Stimulated activated CD8-positive, alpha-beta memory T cell treated with anti-CD3 and anti-CD28 coated beads, Interleukin-4, amount 100 ng/mL, for 48 hours (primary cell): ENCODE measurements at regions not wholly inside any gene's neighbourhood (a gene's known extent, or its start where the extent isn't known, plus 50 kb on each side); places are given as distances from the start of the nearest gene placed in this dataset.

ENCODE experiments used
- DNase-seq: peaks from one replicate; pipeline ENCODE4 v3.0.0-alpha.2; 2020

DNA sequence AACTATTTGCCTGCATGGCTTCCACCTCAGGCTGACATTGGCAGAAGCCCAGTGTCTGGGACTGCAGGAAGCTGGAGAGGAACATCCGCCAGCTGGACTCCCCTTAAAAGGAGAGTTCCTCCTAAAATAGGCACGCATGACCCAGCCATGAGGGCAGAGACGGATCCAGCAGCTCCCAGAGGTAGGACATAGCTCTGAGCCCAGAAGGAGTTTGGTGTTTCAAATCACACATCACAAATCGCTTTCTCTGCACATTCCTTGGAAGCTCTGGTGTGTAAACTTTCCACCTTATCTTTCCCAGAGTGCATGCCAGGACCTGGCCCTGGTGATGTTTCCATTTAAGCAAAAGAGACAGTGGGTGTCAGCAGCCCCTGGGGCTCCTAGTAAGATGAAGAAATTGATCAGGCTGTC, 231.1 kb upstream of the CDH5 start:
- DNase-seq, result no peak

DNA sequence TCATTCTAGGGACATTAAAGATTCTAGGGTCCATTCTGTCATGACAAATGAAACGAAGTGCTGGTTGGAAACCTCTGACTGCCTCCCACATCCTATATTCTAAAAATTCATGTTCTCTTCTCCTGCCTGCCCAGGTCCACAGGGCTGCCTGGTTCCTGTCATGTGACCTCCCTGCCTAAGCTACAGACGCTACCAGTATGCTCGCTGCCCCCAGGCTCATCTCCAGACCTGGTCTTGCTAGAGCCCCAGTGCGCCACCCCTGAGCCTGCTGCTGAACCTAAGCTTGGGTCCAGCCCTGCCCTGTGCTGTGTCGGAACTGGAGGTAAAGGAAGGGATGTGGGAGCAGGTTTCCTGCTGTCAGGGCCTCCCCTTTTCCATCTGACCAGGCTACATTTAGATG, 231.6 kb upstream of the CDH5 start:
- DNase-seq, result no peak

DNA sequence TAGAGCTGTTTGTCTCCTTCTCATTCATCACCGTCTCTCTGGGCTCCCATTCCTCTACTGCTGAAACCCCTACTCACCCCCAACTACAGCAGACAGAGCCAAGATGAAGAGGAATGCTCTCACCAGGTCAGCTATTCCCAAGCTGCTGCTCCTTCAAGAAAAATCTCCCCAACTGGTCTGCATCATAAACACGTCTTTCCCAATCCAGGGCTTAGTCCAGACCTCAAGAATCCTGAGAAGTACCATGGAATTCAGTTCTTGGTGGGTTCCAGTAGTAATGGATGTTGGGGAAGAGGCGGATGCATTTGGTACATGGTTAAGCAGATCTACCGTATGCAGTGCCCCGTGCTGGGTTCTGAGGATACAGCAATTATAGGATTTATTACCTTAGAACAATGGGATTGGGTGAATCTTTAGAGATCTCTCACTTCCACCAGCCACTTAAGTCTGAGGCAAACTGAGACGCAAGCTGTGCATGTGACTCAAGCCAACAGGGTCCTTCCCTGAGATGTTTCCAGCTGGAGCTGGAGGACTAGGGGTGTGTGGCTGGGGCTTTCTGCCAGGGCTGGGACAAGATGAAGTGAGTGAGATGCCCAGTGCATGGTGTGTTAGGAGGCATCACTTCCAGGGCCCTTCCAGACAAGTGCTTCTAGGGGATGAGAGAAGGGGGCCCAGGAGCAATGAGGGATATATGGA, 232.7 kb upstream of the CDH5 start:
- no peak for DNase-seq

DNA sequence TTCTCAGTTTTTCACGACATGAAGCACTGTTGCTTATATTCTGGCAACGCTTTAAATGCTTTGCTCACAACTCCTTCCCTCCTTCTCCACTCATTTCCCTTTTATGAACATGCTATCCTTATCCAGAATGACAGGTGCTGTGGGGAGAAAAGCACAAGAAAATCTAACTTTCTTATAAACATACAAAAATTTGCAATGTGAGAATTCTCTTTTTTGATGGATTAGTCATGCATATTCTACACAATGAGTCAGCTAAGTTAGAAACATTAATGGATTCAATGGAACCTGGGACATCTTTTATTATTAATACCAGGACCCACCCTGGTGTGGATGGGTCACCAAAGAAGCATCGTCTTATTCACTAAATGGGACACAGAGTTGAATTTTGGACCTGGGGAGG, 234.6 kb upstream of the CDH5 start:
- no peak for DNase-seq

DNA sequence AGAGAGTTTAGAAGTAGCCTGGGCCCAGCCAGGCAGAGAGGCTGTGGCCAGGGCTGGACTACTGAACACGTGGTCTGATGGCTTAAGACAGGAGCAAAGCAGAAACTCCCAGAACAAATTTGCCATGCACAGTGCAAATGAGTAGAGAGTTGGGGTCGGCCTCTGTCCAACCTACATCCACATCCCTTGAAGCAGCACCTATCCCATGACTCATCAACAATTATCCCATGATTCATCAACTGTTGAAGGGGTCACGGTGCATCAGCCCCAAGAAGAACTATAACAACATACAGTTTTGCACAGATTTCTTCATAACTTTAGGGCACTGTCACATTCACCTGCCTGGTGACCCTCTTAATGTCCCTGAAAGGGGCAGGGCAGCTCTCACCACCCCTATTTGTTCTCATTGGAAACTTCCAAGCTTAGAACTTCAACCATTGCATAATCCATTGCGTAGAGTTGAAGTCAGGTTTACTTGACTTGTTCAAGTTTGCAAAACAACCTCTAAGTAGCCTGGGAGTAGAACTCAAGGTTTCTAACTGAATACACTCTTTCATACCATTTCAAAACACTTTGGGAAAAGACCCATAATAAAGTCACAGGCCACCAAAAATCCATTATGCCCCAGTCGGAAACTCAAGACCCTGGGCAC, 235.2 kb upstream of the CDH5 start:
- DNase-seq, result no peak

DNA sequence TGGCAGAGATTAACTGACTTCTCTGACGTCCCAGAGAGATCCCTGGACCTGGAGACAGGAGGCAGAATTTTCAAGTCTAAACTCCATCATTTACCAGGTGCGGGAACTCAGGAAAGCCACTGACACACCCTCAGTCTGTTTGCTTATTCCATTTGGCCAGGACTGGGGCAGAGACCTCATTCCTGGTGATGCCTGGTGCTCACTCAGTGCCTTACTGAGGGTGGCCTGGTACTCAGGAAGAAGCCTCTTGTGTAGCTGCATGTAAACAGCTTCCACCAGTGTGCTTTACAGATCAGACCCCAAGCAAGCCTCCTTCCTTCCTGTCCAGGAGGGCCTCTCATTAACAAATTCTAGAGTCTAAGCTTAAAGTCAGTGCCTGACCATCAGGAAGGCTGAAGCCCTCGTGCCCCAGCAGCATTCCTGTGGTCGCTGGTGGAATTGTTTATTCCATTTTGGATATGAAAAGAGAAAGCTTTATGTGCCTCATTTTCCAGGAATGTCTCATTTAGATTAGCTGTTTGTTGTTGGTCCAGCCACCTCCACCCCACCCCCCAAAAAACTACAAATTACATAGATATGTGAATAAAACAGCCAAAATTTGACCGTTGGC, 236.1 kb upstream of the CDH5 start:
- DNase-seq, result no peak

DNA sequence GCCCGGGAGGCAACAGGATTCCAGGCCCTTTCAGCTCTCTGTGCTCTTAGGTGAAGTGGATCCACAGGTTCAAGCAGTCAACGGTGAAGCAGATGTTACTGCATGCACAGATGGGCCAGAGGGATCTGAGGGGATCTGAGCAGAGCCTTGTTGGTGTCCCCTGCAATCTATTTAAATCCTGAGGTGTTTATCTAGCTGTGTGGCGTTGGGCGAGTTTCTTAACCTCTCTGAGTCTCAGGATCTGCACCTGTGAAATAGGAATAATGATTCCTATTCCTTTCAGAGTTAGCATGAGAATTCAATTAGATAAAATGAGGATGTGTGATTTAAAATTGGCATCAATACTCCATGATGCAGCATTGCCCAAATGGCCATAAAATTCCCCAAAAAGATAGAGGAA, 237.3 kb upstream of the CDH5 start:
- DNase-seq, result no peak

DNA sequence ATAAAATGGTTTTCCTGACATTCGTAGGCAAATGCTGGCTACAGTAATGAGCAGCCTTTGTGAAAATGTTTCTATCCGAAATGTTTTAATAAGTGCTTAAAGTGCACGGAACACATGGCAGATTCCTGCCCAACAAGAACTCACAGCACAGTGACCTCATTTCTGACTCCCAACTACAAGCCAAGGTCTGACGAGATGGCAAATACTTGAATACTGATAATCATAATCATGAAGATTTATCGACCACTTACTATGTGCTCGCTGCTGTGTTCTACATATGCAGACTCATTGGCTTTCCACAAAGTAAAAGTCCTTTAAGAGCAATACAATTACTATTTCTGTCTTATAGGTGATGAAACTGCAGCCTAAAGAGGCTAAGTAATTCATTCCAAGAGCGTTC, 238.1 kb upstream of the CDH5 start:
- no peak for DNase-seq

DNA sequence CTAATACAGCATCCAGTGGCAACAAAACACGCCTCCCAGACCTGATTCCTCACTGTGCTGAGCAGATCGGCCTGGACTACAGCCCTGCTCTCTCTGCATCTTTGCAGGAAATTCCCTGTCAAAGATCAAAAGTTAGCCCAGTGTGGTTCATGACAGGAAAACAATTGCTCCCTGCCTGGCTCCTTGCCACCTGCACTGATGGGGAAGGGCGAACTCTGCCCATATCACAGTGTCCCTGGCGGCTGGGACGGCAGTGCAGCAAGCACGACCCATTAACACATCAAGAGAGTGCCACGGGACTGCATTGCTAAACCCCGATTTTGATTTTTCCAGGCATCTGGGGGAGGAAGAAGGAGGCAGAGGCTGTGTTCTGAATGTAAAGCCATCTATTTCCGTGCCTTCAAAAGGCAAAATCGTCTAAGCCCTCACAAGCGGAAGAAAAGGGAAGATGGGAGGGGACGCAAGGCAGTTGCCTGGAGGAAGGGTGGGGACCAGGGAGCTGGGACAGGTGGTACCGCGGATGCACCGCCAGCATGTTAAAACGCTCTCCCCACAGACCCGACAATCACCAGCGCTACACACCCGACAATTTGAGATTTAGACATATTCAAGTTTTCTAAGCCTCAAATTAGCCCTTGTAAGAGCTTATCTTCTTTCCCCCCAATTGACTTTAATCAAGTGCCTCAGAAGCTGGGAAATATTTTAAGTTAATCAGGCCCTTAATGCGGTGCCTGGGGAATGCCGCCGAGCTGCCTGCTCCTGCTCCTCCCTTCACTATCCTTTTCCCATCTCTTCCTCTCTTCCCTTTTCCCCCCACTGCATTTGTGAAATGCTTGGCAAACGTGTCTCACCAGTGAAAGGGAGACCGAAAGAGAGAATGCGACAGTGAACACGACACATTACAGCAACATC, 238.8 kb upstream of the CDH5 start:
- no peak for DNase-seq

DNA sequence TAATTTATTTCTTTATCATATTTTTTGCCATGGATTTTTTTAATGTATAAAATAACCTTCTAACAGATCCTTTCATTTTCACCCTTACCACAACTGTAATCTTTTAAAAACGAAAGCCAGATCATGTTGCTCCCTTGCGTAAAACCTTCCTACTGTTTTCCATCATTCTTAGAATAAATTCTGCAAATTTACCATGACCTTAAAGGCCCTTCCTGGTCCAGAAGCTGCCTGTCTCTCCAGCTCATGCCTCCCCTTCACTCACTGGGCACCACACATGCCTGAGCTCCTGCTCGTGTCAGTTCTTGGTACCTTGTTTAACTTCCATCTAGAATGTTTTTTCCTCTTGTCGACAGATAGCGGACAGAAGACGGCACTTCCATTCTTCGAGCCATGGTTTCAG, 245.0 kb upstream of the CDH5 start:
- no peak for DNase-seq

DNA sequence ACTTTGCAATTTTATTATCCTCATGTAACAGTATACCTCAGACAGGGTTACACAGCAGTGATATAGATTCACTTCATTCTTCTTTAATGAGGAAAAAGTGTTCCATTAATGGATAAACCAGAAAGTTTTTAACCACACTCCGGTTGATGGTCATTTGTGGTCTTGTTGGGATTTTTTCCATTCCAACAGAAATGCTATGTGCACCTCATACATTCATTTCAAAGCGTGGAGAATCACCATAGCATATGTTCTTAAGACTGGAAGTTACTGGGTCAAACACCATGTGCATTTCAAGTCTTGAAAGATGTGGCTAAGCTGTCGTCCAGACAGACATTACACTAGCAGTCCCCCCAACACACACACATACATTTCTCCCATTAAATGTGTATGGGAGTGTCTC, 245.8 kb upstream of the CDH5 start:
- no peak for DNase-seq

DNA sequence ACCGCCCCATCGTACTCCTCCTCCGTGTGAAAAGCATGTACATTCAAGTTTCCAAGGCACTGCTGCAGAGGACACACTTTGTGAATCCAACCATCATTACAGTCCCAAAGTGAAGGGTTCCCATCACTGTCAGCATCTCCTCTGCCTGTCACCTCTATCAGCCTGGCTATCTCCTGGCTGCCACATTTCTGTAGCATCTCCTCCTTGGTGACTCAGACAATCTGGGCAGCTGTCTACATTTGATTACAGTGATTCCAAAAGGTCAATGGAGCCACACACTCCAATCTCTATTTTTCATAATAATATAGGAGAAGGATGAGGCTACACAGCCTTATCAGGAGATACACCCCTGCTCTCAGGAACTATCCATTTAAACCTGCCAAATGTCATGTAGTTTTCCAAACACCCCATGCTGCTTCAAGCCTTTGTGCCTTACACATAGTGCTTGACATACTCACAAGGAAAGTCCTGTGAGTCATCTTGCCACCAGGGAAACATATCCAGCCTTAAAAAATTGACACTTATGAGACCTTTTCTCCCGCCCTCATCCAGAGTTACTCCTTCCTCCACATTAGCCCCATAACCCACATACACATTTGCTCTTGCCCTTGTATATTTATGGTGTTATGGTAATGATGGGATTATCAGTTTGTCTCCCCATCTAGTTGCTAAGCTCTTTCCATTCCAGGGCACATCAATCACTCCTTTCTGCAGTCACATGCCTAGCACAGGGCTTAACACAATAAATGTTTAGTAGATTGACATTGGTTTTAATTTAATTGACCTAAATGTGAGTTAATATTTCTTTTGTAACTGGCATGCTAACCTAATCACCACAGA, 250.1 kb upstream of the CDH5 start:
- no peak for DNase-seq

DNA sequence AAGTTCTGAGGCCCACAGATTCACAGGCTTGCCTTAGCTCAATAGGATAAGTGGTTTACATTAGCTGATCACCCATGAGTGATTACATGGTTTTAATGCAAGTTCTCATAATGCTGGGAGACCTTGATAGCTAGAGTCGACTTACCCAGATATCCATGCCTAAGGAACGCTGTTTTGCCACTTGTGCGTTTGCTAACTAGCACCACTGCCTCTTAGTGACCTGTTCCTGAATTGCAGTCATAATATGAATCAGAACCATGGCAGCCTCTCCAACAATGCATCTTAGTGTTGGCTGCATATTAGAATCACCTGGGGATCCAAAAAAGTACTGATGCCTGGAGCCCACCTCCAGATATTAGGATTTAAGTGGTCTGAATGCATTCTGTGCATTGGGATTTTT, 251.1 kb upstream of the CDH5 start:
- DNase-seq, result no peak

DNA sequence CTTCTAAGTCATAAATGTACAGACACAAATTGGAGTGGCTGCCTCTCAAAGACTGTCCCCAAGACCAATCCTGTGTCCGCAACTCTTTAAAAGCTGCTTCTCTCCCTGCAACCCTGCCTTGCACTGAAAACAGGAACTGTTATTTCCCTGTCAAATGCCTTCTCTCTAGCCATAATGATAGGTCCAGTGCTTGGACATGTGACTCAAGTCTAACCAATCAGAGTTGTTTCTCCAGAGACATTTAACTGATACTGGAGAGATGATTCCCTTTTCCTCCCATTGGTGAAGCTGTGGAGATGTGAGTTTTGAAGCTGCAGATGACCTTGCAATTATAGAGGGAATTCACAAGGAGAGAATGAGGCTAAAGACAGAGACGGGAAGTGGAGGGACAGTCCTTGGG, 253.3 kb upstream of the CDH5 start:
- DNase-seq, result no peak

DNA sequence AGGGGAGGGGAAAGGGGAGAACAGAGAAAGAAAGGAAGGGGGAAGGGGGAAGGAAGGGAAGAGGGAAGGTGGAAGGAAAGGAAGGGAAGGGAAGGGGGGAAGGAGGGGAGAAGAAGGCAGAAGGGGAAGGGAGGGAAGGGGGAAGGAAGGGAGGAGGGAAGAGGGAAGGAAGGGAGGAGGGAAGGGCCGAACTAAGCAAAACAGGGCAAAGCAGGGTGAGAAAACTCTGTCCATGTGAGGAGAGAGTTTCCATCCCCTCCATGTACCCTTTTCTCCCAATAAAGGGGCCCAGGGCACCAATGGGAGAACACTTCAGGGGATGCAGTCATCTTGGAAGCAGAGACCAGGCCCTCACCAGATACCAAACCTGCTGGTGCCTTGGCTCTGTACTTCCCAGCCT, 256.8 kb upstream of the CDH5 start:
- DNase-seq, result no peak

DNA sequence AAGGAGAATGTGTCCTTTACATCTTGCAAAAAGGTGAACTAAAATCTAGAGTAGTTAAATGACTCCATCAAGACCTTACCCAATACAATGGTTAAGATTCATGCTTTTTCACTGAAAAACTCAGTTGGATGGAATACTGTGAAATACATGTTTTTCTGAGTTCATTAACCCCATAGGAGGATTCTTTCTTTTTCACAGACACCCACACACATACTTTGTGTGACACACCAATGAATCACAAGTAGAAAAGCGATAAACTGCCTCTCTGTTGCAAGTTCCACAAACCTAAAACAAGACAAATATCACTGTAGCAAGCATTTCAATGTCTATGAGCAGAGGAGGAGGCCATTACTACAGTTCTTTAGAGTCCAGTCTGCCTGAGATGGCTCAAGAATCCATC, 258.8 kb upstream of the CDH5 start:
- DNase-seq, result no peak

DNA sequence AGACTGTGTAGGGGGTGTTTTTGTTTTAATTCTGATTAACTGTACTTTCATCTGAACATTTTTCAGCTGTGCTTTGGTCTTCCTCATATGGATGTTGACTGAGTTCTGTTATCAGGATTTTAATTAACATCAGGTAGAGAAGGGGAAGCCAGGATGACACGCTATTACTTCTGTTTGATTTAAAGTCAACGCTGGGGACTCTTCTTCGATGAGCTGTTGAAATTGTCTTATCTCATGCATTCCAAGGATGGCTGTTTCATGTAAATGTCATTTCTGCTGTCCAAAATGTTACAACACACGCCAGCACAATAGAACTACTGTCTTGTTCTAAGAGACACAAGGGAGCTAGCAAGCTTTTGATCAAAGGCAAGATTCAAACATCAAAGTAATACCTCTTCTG, 263.3 kb upstream of the CDH5 start:
- DNase-seq, result no peak

DNA sequence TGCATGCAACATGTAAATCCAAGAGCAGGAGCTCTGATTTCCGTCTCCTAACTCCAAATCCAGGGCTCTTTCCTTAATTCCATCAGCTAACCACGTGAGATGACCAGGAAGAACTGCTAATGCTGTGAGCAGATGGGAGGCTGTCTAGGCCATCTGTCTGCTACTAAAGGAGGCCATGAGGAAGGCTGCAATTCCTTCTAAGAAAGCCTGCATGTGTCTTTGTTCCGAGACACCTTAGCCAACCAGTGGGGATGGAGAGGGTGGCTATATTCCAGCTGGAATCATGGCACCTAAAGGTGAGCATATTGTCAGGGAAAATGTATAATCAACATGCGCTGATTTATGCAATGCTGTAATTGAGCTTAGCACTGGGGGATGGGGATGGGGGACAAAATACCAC, 267.2 kb upstream of the CDH5 start:
- DNase-seq, result no peak

DNA sequence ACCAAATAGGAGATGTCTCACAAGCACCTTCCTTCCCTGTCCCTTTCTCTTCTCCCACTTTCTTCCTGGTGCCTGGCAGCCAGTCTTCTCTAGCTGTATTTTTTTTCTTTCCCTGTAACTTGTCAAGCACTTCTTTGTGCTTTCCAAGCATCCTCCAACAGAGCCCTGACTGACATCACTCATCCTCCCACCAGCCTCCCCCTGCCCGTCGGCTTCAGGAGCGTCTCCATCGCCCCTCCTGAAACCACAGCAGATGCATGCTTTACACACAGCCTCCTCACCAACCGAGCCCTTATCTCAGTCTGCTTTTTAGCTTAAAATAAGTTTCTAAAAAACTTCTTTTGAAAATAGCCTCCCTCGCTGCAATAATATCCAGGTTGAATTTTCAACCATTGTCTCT, 268.7 kb upstream of the CDH5 start:
- no peak for DNase-seq

DNA sequence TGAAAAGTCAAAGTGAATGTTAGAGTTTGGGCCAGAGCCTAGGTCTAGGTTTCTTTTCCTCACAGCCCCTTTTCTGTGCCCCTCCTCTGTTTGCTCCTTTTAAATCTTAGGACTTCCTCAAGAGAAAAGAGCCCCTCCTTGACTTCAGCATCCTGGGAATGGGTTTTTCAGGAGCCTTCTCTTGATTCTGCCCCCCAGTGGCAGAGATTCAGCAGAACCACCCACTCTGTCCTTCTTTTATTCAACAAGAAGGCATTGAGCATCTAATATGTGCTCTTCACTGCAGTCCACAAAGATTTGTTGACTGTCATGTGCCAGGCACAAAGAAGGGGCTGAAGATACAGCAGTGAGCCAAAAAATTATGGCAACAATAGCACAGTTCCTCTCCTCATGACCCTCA, 270.8 kb upstream of the CDH5 start:
- no peak for DNase-seq

DNA sequence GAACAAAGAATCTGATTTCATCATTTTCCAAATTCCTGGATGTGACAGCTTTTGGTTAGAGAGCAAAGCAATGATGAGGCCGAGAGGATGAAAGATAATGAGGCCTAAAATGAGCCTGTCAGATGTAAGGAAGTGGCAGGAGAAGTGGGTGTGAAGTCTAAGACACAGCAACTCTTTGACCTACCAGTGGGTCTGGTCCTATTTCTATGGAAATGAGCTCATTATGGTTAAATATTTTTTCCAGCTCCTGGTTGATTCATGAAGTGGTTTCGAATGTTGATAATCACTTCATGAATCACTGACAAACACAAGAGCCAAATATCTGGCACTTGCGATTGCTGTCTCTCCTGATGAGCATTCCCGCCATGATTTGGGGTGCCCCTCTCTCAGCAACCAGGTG, 273.3 kb upstream of the CDH5 start:
- DNase-seq, result no peak

DNA sequence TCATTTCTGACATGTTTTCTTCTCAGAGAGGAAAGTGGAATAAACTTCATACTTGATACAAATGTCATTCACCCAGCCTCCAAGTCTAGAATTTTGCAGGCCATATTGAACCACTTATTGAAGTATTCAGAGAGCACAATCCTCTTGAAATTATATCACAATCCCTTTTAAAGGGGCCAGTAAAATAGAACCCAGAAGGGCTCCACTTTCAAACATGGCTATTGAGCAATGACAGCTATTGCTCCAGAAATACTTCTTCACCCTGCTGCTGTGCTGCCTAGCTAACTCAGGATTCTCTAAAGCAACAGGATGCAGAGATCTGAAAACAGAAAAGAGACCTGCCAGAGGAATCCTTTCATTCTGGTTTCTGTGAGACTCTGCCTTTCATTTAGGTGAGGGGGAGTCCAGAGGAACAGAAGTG, 275.0 kb upstream of the CDH5 start:
- DNase-seq, result no peak

DNA sequence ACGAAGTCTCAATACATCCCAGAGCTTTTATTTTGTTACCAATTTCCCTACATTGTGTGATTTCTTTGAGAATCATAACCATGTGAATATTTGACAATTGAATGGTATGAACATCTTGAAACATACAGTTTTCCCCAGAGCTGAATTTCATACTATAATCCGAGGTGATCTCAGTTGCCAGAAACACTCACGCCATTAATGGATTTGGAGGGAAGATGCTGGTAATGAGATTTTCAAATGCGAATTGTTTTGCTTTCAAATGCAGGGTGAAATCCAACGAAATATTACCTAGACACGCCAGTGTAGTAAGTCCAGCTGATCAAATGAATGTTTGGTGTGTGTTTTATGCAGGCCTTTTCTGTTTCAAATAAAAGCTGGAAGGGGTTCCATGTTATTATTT, 277.8 kb upstream of the CDH5 start:
- no peak for DNase-seq
